ENCODE measurements at regions not wholly inside any gene's neighbourhood (a gene's known extent, or its start where the extent isn't known, plus 50 kb on each side); places are given as distances from the start of the nearest gene placed in this dataset.

DNA sequence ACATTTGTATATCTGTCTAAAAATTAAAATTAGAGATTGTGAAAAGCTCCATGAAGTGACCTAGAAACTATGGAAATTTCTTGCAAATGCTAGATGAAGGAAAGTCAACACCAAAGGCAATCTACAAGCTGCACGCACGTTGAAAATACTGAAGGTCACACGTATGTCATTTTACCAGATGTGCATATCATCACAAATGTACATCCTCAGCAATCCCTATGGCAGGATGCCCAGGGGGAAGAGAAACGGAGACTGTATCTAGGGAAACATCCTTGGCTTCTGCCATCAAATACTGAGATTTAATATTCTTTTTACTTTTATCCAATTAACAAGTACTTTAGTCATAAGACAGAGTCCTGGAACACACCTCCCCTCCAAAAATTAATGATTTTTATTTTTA, 672.0 kb downstream of the RNF144B start:
- TF ChIP-seq, protein P1, sequence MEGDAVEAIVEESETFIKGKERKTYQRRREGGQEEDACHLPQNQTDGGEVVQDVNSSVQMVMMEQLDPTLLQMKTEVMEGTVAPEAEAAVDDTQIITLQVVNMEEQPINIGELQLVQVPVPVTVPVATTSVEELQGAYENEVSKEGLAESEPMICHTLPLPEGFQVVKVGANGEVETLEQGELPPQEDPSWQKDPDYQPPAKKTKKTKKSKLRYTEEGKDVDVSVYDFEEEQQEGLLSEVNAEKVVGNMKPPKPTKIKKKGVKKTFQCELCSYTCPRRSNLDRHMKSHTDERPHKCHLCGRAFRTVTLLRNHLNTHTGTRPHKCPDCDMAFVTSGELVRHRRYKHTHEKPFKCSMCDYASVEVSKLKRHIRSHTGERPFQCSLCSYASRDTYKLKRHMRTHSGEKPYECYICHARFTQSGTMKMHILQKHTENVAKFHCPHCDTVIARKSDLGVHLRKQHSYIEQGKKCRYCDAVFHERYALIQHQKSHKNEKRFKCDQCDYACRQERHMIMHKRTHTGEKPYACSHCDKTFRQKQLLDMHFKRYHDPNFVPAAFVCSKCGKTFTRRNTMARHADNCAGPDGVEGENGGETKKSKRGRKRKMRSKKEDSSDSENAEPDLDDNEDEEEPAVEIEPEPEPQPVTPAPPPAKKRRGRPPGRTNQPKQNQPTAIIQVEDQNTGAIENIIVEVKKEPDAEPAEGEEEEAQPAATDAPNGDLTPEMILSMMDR (IDR thresholded peaks at IDR 0.05; ENCODE audit: low read depth, low read length) = no peak
- no peak for DNase-seq (ENCODE audit: low read depth, low spot score)
- H3K4me3 ChIP-seq (ENCODE audit: low read depth, low read length) = no peak overlapping the region
- in situ Hi-C loops (cut with HindIII; ENCODE audit: low sequenced_read_pairs) = no loop called here

DNA sequence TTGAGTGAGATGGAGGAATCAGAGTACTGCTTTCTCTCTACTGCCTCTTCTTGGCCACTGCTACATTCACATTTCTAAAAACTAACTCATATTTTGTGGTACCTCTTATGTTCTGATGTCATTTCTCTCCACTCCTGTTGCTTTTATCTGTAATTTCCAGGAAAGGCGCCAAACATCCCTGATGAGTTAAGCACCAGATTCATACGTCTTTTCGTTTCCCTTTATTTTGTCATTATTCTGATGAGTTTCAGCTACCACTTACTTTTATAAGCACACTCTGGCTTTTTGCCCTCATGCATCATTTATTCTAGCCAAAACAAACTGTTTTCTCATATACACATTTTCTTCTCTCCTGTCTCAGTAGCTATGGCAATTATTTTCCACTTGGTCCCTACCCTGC, 680.0 kb downstream of the RNF144B start:
- in situ Hi-C loops (cut with HindIII; ENCODE audit: low sequenced_read_pairs) = no loop called here
- H3K4me3 ChIP-seq (ENCODE audit: low read depth, low read length) = no peak overlapping the region
- TF ChIP-seq, protein P1 (IDR thresholded peaks at IDR 0.05; ENCODE audit: low read depth, low read length) = no peak
- DNase-seq (ENCODE audit: low read depth, low spot score) = no peak

DNA sequence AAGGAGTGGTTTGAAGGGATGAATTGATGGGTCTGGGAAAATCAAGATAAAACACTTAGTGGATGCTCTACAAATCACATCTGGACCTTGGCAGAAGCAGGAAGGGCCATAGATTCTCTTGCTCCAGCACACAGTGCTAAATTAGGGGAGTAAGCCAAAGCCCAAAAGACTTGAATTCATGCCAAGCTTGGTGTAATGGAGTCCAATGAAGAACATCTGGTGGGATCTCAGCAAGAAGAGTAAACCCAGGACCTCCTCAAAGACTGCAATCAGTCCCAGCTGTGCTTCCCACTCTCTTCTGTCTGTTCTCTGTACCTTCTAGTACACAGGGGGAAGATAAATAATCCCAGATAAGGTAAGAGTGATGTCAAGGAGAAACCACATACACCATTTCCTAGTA, 683.4 kb downstream of the RNF144B start:
- TF ChIP-seq, protein P1 (IDR thresholded peaks at IDR 0.05; ENCODE audit: low read depth, low read length) = no peak
- H3K4me3 ChIP-seq (ENCODE audit: low read depth, low read length) = no peak overlapping the region

DNA sequence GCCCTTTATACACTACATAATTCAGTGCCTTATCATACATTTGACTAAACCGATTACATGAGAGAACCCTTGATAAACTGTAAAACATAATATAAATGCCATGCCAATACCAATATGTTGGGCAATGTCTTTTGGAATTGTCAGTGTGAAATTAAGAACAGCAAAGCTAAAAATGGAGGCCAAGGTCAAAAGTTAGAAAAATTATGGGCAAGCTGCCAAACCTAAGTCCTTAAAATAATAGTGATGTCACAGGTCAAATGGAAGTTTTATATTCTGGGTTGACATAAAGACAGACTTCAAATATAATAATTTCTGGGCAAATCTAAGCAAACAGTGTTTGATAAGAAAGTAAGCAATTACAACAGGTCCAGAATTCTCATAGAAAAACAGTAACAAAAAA, 696.7 kb downstream of the RNF144B start:
- no peak overlapping the region for H3K4me3 ChIP-seq (ENCODE audit: low read depth, low read length)
- TF ChIP-seq, protein P1 (IDR thresholded peaks at IDR 0.05; ENCODE audit: low read depth, low read length) = no peak
- no peak for DNase-seq (ENCODE audit: low read depth, low spot score)
- in situ Hi-C loops (cut with HindIII; ENCODE audit: low sequenced_read_pairs) = no loop called here

More for the DNA sequence above, 683.4 kb downstream of the RNF144B start:
- in situ Hi-C loops (cut with HindIII; ENCODE audit: low sequenced_read_pairs) = no loop called here
- no peak for DNase-seq (ENCODE audit: low read depth, low spot score)

DNA sequence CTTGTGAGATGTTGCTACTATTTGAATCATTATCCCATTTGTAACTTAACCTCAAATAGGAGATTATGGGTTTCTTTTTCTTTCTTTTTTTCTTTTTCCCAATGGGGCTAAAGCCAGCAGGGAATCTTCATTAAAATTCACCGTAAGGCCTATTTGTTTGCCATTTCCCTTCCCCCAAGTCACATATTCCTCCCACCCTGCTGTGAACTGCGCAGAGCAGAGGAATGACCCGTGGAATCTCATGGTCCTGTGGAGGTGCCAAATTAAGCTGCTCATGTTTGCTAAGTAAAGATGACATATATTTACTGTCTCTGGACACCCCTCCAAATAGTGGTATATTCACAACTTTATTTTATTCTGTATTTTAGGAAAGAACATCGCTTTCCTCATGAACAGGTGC, 699.3 kb downstream of the RNF144B start:
- no peak for DNase-seq (ENCODE audit: low read depth, low spot score)
- in situ Hi-C loops (cut with HindIII; ENCODE audit: low sequenced_read_pairs) = no loop called here
- TF ChIP-seq, protein P1 (IDR thresholded peaks at IDR 0.05; ENCODE audit: low read depth, low read length) = no peak
- no peak overlapping the region for H3K4me3 ChIP-seq (ENCODE audit: low read depth, low read length)

DNA sequence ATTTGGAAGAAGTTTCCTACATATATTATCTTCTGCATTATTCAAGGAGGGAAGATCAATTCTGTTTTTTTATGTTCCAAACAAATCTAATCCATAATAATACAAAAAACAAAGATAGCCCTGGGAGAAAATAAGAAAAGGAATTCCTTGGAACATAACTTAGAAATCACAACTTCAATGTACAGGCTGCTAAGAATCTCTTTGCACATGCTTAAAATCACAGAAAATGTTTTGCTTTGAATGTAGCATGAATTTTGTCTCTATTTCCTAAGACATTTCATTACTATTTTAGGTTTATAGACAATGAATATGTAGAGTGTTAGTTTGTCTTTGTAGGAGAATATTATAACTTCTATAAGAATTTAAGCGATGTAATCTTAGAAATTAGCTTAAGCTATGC, 700.1 kb downstream of the RNF144B start:
- H3K4me3 ChIP-seq (ENCODE audit: low read depth, low read length) = no peak overlapping the region
- DNase-seq (ENCODE audit: low read depth, low spot score) = no peak
- TF ChIP-seq, protein P1 (IDR thresholded peaks at IDR 0.05; ENCODE audit: low read depth, low read length) = no peak
- in situ Hi-C loops (cut with HindIII; ENCODE audit: low sequenced_read_pairs) = no loop called here

DNA sequence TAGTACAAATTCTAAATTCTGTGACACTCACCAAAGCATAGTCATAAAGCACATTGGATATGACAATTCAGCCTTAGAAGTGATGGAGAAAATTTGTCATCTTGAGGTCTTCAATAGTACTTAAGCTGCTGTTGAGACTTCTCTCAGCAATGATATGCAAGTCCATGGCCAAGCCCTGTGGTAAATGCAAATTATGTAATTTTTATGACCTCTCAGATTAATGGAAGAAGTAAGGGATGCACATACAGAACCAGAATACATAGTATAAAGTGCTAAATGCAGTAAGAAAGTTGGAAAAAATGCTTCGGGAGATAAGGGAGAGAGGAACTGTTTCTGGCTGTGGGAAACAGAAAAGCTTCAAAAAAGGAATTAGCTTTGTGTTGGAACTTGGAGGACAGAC, 700.7 kb downstream of the RNF144B start:
- H3K4me3 ChIP-seq (ENCODE audit: low read depth, low read length) = no peak overlapping the region
- DNase-seq (ENCODE audit: low read depth, low spot score) = no peak
- TF ChIP-seq, protein P1 (IDR thresholded peaks at IDR 0.05; ENCODE audit: low read depth, low read length) = no peak
- in situ Hi-C loops (cut with HindIII; ENCODE audit: low sequenced_read_pairs) = no loop called here

Measured in astrocyte of the spinal cord (primary cell).